Epithelial cell of esophagus (primary cell): ENCODE measurements at regions not wholly inside any gene's neighbourhood (a gene's known extent, or its start where the extent isn't known, plus 50 kb on each side); places are given as distances from the start of the nearest gene placed in this dataset.

Experiments
- DNase-seq: peaks from one replicate; pipeline ENCODE4 v3.0.0; 2010; ENCODE audit warnings: low read depth
- H3K4me3 ChIP-seq: 2 replicates; pipeline ENCODE4 v1.5.1; 2011; ENCODE audit warnings: mild to moderate bottlenecking, low read length, control low read depth
- CTCF ChIP-seq: IDR thresholded peaks from 2 replicates; pipeline ENCODE4 v1.5.1; 2011; ENCODE audit warnings: low read depth, mild to moderate bottlenecking, low read length, control low read depth, inconsistent platforms; ENCODE audit not compliant: insufficient read depth; ENCODE audit errors: missing control alignments

GRCh38 chr4:65971686-65972085 is 301.4 kb upstream of the EPHA5 start:
- no peak for DNase-seq
- TF ChIP-seq CTCF: no peak
- H3K4me3 ChIP-seq: no peak overlapping the region

DNA sequence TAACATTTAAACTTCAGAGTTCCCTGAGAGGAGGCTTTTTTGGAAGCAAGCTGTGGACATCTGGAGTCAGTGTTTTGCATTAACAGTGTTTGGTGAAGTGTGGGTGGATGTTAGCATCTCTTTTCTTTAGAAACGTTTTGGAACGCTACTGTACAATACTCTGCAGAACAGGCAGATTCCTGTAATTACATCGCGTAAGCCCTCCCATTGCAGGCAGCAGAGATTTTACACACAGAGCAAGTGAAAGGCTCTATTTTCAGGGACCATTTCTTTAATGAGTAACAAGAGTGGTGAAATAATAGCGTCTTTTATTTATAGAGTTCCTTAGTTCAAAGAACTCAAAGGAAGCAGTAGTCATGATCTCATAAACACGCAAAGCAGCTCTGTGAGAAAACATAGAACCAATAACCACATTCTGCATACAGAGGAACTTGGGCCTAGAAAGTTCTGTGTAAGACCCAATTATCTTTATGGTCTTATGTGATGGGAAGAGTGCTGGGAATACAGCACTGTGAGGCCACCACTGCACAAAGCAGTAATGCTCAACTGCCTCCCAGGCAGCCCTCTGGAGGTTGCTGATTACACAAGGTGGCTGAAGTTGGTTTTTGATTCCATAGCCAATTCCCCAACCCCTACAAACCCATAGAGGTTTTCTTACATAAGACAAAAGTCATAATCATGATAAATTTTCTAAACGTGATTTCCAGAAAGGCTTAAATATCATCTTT is 298.7 kb upstream of the EPHA5 start:
- DNase-seq: no peak
- no peak for TF ChIP-seq CTCF
- H3K4me3 ChIP-seq: no peak overlapping the region

DNA sequence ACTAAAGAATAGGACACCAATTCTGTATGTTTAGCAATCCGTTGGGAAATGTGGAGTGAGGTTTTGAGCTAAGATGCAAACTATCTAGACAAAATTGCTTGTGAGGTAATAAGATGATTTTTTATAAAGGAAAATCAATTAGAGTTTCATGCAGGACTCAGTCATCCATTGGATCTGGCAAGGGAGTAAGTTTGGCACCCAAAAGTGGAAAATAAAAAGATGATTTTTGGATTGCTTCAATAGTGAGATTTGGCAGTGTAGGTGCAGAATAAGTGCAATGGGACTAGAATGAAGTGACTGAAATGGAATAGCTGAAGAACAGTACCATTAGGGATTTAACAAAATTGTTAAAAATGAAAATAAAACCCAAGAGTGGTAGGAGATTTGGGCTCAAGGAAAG is 290.5 kb upstream of the EPHA5 start:
- no peak overlapping the region for H3K4me3 ChIP-seq
- TF ChIP-seq CTCF: no peak
- no peak for DNase-seq

- no peak overlapping the region for H3K4me3 ChIP-seq
- TF ChIP-seq CTCF: no peak
- DNase-seq: peak; percentile 36
Observed at GRCh38 chr4:65954416-65954815, 284.1 kb upstream of the EPHA5 start.

- TF ChIP-seq CTCF: no peak
- no peak for DNase-seq
- no peak overlapping the region for H3K4me3 ChIP-seq
Observed at GRCh38 chr4:65951177-65951576, 280.9 kb upstream of the EPHA5 start.

- H3K4me3 ChIP-seq: no peak overlapping the region
- DNase-seq: peak; percentile 52
- peak; percentile 29 for TF ChIP-seq CTCF
Observed at GRCh38 chr4:65943076-65943475, 272.8 kb upstream of the EPHA5 start.

GRCh38 chr4:65924843-65925242 is 254.6 kb upstream of the EPHA5 start:
- no peak overlapping the region for H3K4me3 ChIP-seq
- no peak for TF ChIP-seq CTCF
- no peak for DNase-seq
